HG03432 (cell line): ENCODE measurements at regions not wholly inside any gene's neighbourhood (a gene's known extent, or its start where the extent isn't known, plus 50 kb on each side); places are given as distances from the start of the nearest gene placed in this dataset.

Experiments
- ATAC-seq: cut with Tn5 transposase; IDR thresholded peaks from one replicate; pipeline ENCODE4 v1.9.1; 2021; ENCODE audit warnings: mild to moderate bottlenecking, moderate library complexity; ENCODE audit not compliant: unreplicated experiment

- no peak for ATAC-seq
These were observed 650.3 kb upstream of the KLF4 start for GRCh38 chr9:108139900-108140299.

GRCh38 chr9:108138516-108138915, 648.9 kb upstream of the KLF4 start:
- no peak for ATAC-seq

GRCh38 chr9:108136656-108137055, 647.1 kb upstream of the KLF4 start:
- no peak for ATAC-seq

GRCh38 chr9:108134486-108135128, 645.0 kb upstream of the KLF4 start:
- ATAC-seq: no peak

GRCh38 chr9:108133680-108134079, 644.1 kb upstream of the KLF4 start:
- ATAC-seq: no peak

- ATAC-seq: no peak
These were observed 643.5 kb upstream of the KLF4 start for GRCh38 chr9:108133101-108133500.

- no peak for ATAC-seq
These were observed 641.3 kb upstream of the KLF4 start for GRCh38 chr9:108130905-108131304.

GRCh38 chr9:108125625-108126024, 636.1 kb upstream of the KLF4 start:
- no peak for ATAC-seq

- no peak for ATAC-seq
These were observed 630.1 kb upstream of the KLF4 start for GRCh38 chr9:108119530-108120113.

- no peak for ATAC-seq
These were observed 628.2 kb upstream of the KLF4 start for GRCh38 chr9:108117795-108118194.

- no peak for ATAC-seq
These were observed 627.7 kb upstream of the KLF4 start for GRCh38 chr9:108117306-108117705.

- no peak for ATAC-seq
These were observed 624.0 kb upstream of the KLF4 start for GRCh38 chr9:108113596-108113995.

GRCh38 chr9:108109927-108110690, 620.5 kb upstream of the KLF4 start:
- no peak for ATAC-seq

GRCh38 chr9:108108852-108109448, 619.4 kb upstream of the KLF4 start:
- no peak for ATAC-seq

- no peak for ATAC-seq
These were observed 618.8 kb upstream of the KLF4 start for GRCh38 chr9:108108280-108108851.

- no peak for ATAC-seq
These were observed 616.3 kb upstream of the KLF4 start for GRCh38 chr9:108105885-108106284.

- no peak for ATAC-seq
These were observed 615.4 kb upstream of the KLF4 start for GRCh38 chr9:108104991-108105390.

- no peak for ATAC-seq
These were observed 613.6 kb upstream of the KLF4 start for GRCh38 chr9:108103046-108103693.

GRCh38 chr9:108101410-108101809, 611.8 kb upstream of the KLF4 start:
- ATAC-seq: no peak

- no peak for ATAC-seq
These were observed 611.0 kb upstream of the KLF4 start for GRCh38 chr9:108100571-108100970.

- ATAC-seq: no peak
These were observed 610.3 kb upstream of the KLF4 start for GRCh38 chr9:108099854-108100253.
